ENCODE measurements at regions not wholly inside any gene's neighbourhood (a gene's known extent, or its start where the extent isn't known, plus 50 kb on each side); places are given as distances from the start of the nearest gene placed in this dataset.

- no peak for TF ChIP-seq ZBTB33 (IDR thresholded peaks at IDR 0.05)
- TF ChIP-seq FOXA1 (IDR thresholded peaks at IDR 0.05) = no peak
- TF ChIP-seq CTCF (IDR thresholded peaks at IDR 0.05; ENCODE audit: low read depth, low read length, missing input control) = no peak
- TF ChIP-seq TAF1 (conservative IDR thresholded peaks at IDR 0.05) = no peak
These were observed 65.8 kb upstream of the CACUL1 start (continued) for GRCh38 chr10:118820326-118821116.

GRCh38 chr10:118823256-118823907 lies 68.6 kb upstream of the CACUL1 start:
- Histone ChIP-seq H3K4me3 (ENCODE audit: low read depth in 1 of 3, low read length in 3 of 3) (no peak overlapping the region), H3K36me3 (ENCODE audit: control insufficient read depth in 4 of 4, insufficient read depth in 3 of 4, low read depth in 1 of 4, low read length in 3 of 4) (no peaks in the 10 kb centered on the region), H3K4me1 (ENCODE audit: control insufficient read depth in 4 of 4, insufficient read depth in 4 of 4, low read length in 3 of 4) (no peaks in the 10 kb centered on the region), H3K9me3 (ENCODE audit: control insufficient read depth in 4 of 4, low read length in 3 of 4) (no peaks in the 10 kb centered on the region), H3K9ac (ENCODE audit: low read depth in 1 of 2, low read length in 2 of 2) (no peak overlapping the region), H3K27me3 (ENCODE audit: control insufficient read depth in 4 of 4, insufficient read depth in 4 of 4, low read length in 3 of 4) (no peaks in the 10 kb centered on the region), H3K27ac (ENCODE audit: low read depth in 1 of 2, low read length in 2 of 2) (no peak overlapping the region)
- WGBS = 88% methylated on average over 4 of the region's 4 CpGs
- no peak for DNase-seq (ENCODE audit: low spot score)
- no peak for TF ChIP-seq NR2F2 (IDR thresholded peaks at IDR 0.05)
- no peak for TF ChIP-seq JUND (IDR thresholded peaks at IDR 0.05)
- no peak for TF ChIP-seq ATF3 (IDR thresholded peaks at IDR 0.05)
- TF ChIP-seq ZBTB33 (IDR thresholded peaks at IDR 0.05) = no peak
- TF ChIP-seq MAX (IDR thresholded peaks at IDR 0.05) = no peak
- TF ChIP-seq FOXA2 (IDR thresholded peaks at IDR 0.05) = no peak
- no peak for TF ChIP-seq GABPA (IDR thresholded peaks at IDR 0.05 in 1 of 2, conservative IDR thresholded peaks at IDR 0.05 in 1 of 2)
- no peak for TF ChIP-seq CTCF (IDR thresholded peaks at IDR 0.05; ENCODE audit: low read depth, low read length, missing input control)
